ENCODE measurements at regions not wholly inside any gene's neighbourhood (a gene's known extent, or its start where the extent isn't known, plus 50 kb on each side); places are given as distances from the start of the nearest gene placed in this dataset.

DNA sequence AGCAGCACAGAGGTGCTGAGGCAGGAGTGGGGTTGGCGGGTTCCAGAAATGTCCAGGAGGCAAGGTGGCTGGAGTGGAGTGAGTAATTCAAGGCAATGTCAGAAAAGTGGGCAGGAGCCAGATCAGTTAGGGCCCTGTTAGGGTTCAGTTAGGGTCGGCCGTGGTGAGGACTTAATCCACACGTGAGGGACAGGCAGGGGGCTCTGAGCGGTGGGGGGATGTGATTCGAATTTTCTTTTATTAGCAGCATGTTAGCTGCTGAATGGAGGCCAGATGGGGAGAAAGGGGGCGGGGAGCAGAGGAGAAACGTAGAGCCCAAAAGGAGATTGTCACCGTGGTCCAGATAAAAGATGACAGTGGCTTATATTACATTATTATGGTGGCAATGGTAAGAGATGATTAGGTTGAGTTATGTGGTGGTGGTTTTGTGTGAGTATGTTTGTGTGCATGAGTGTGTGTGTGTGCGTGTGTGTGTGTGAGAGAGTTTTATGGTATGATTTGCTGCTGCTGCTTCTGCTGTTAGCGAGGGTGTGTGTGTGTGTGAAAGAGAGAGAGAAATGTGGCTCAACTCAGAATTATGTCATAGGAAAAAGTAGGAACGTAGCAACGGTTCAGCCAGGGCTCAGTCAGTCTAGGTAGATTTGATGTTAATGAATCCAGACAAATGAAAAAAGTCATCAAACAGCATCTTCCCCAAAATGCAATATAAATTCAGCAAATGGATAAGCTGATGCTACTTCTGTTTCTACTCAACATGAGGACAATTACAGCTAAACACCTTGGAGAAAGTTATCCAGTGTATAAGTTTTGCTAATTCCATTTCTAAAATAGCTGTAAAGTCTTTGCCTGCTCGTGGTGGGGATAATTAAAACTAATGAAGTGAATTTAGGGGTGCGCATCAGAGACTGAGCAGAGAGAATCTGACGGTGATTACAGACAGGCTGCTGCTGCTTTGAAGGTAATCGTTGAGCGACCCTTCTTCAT is 390.6 kb downstream of the HAPSTR1 start:
- DNase-seq = no peak

GRCh38 chr16:9484426-9484825 is 393.0 kb downstream of the HAPSTR1 start:
- DNase-seq = no peak

DNA sequence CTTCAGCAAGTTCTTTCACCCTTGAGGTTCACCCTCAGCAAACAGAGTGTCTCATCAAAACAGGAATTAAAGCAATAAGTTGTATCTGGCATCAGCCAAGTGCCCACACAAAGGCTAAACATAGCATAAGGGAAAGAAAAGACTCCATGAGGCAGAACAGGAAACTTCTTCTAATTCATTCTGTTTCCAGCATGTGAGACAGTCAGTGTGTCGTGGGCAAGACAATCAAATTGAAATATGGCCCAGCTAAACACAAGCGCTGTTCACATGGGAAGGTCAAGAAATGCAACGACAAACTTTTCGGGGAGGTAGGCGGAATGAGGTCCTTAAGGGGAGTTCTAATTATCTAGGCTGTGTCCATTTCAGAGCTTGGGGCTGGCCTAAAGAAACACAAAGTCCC is 393.4 kb downstream of the HAPSTR1 start:
- no peak for DNase-seq

GRCh38 chr16:9489835-9490467 is 398.5 kb downstream of the HAPSTR1 start:
- no peak for DNase-seq

- DNase-seq = no peak
Observed at GRCh38 chr16:9495824-9496223, 404.4 kb downstream of the HAPSTR1 start.

DNA sequence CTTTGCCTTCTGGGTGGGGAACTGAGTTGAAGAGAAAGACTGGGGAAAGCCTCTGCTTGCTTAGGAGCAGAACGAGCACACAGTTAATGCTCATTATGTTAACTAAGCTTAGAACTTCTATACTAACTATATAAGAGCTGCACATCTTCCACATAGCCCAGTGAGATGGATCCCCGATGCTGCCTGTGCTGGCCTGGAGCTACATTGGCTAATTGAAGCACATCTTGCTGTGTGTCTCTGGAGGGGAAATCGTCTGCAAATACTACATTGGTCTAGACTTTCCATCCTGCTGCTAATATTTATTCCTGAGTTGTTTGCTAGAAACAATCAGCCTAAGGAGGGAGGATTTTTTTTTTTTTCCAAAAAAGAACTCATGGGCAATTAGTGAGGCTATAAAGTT is 406.3 kb downstream of the HAPSTR1 start:
- no peak for DNase-seq

DNA sequence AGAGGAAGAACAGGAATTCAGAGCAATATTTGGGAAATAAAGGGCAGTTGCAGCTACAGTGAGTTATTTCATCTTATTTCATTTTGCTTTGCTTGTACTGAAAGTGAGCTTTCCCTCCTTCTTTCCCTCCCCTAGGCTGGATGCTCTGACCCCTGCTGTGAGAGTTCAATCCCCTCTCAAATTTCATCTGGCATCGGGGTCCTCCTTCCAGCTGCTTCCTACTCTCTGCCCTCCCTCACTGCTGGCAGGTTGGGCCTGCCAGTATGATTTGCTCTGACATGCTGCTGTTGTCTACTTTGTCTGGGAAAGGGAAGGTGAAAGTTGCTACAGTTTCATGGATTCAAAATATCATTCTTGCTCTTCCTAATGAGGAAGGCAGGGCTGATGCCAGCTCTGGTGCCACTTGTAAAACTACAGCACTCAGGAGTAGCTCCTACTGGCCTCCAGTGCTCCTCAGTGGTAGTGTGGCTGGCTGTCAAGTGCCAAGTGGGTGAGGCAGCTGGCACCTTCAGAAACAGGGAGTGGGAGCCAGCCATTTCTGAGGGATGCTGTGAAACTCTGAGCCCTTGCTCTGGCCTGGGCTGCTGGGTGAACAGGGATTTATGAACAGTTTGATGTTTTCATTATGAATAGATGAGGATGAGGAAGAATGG is 408.6 kb downstream of the HAPSTR1 start:
- no peak for DNase-seq

DNA sequence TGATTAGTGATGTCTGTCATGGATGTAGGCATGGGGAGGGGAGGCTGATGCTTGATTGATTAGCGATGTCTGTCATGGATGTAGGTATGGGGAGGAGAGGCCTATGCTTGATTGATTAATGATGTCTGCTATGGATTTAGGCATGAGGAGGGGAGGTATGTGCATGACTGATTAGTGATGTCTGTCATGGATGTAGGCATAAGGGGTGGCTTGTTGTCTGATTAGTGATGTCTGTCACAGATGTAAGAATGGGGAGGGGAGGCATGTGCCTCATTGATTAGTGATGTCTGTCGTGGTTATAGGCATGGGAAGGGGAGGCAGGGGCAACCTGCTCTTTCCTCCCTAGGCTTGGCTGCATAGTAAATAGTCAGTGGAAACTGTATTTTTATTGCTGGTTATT is 409.4 kb downstream of the HAPSTR1 start:
- DNase-seq = no peak

- DNase-seq = no peak
Observed at GRCh38 chr16:9503251-9503984, 412.0 kb downstream of the HAPSTR1 start.

GRCh38 chr16:9508328-9508936 is 417.0 kb downstream of the HAPSTR1 start:
- DNase-seq = no peak

DNA sequence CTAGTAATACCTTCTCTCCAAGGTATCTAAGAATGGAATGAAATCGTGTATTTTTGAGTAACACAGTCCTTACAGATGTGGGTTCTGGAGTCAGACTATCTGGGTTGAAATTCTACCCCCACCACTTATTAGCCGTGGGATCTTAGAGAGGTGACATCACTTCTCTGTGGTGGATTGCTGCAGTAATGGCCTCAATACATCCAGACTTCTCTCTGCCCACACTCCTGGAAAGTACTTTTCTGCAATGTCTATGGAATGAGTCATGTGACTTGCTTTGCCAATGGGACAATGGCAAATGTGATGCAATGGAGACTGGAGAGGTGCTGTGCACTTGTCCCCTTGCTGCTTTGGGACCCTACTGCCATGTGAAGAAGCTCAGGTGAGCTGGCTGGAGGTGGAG is 418.2 kb downstream of the HAPSTR1 start:
- no peak for DNase-seq

DNA sequence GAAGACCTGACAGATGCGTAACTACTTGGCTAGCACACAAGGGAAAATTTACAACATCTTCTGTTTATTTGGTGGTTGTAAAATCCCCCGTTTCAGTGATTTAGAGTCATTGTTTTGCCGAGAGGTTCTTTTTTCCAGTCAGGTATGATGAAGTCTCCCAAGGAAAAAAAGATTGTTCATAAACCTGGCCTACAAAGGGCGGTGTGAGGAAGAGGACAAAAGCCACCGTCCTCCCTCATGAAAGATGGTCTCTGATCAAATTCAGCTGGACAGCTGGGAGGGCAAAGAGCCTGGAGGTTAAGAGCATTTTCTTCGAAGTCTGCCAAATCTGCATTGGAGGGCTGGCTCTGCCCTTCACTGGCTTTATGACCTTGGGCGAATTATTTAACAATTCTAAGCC is 419.9 kb downstream of the HAPSTR1 start:
- no peak for DNase-seq

GRCh38 chr16:9516444-9516843 is 425.0 kb downstream of the HAPSTR1 start:
- no peak for DNase-seq

- DNase-seq = no peak
Observed at GRCh38 chr16:9518051-9518450, 426.6 kb downstream of the HAPSTR1 start.

GRCh38 chr16:9518581-9518980 is 427.1 kb downstream of the HAPSTR1 start:
- no peak for DNase-seq

DNA sequence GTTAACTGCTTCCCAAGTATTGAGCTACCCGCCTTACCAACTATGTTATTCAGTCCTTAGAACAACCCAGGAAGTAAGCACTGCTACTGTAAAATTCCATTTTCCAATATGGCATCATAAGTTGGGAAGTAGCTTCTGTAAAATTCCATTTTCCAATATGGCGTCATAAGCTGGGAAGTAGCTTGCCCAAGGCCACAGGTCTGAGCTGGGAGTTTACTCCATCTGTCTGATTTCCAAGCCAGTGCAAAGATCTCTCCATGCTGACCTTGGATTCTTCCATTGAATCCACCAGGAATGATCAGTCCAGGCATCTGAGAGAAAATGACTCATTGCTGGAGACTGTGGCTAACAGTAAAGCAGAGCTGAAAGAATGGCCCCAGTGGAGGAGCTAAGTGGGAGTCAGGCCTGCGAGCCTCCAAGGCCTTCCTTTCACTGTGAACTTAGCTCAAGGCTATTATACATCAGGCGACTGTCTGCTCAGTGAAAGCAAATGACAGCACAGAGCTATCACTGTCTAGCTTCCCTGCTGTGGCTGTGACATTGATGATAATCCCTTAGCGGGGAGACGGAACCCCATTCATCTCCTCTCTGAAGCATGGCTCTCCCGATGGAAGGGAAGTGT is 430.4 kb downstream of the HAPSTR1 start:
- DNase-seq = no peak

DNA sequence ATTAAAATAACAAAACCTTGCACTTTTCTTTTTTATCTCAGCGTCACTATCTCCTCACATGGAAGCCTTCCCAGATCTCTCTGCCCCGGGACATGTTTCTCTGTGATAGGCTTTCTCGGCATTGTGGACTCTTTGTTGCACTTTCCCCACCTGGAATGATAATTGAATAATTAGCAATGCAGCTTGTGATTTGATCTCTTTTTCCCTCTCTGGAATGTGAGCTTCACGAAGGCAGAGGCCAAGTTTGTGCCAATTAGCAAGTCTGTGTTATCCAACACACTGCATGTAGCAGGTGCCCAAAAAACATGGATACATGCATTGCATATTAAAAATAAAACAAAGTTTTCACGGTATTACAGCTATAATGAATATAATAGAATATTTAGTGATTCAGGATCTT is 431.2 kb downstream of the HAPSTR1 start:
- no peak for DNase-seq

DNA sequence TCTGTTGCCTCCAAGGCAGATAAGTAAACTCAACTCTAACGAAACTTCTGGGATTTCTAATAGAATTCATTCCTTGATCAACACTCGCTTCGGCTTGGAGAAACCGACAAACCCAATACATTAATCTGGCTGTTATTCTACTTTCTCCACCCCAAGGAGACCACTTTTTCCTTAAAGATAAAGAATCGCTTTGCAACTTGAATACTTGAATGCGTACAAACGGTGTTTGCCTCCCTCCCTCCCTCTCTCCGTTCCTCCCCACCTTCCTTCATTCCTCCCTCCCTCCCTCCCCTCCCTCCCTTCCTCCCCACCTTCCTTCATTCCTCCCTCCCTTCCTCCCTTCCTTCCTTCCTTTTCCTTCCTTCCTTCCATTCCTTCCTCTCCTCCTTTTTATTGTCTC is 432.6 kb downstream of the HAPSTR1 start:
- no peak for DNase-seq

- no peak for DNase-seq
Observed at GRCh38 chr16:9525037-9525436, 433.6 kb downstream of the HAPSTR1 start.

- DNase-seq = no peak
Observed at GRCh38 chr16:9526791-9527190, 435.3 kb downstream of the HAPSTR1 start.

DNA sequence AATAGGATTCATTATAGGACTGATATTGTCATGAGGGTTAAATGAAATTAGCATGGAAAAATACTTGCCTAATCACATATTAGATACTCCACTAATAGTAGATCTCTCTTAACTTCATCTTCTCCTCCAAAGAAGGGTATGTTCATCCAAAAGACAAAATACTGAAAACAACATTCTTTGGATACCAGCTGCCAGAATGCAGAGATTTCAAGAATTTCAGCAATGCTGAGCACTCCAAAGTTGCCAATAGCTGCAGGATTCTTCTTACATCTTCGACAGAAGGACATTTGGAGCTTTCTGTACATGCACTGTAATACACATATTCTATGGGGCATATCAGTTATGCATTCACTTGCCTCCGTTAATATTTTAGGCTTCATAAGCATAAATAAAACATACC is 436.5 kb downstream of the HAPSTR1 start:
- DNase-seq = no peak

DNA sequence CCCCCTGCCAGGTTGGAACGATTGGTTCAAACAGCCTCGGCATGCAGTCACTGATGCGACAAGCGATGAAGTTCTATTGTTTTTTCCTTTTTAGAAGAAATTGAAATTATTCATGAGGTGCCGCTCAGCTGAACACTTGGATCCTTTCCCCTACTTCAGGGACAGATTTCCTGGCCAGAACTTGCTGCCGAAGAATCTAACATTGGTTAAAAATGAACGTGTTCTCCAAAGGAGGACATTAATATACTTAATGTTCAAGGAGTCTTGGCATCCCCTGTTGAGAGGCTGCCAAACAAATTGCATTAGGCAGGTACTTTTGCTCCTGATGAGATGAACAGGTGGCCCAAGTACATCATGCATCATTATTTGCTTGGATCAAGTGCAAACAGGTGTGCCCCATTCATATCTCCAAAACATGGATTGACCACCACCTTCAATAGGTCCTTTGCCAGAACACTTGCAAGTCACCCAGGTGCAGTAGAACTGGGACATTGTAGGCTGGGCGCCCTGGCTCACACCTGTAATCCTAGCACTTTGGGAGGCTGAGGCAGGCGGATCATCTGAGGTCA is 437.2 kb downstream of the HAPSTR1 start:
- no peak for DNase-seq

All from hematopoietic multipotent progenitor cell treated with erythropoietin and hydrocortisone succinate and interleukin-3 and kit ligand, for 4 days (in vitro differentiated cells).